ENCODE measurements at regions not wholly inside any gene's neighbourhood (a gene's known extent, or its start where the extent isn't known, plus 50 kb on each side); places are given as distances from the start of the nearest gene placed in this dataset.
"Not testable (repeated sequence)": the region's sequence is repeated elsewhere in the genome, so short reads cannot be mapped to it uniquely, and the experiment has no call there.

DNA sequence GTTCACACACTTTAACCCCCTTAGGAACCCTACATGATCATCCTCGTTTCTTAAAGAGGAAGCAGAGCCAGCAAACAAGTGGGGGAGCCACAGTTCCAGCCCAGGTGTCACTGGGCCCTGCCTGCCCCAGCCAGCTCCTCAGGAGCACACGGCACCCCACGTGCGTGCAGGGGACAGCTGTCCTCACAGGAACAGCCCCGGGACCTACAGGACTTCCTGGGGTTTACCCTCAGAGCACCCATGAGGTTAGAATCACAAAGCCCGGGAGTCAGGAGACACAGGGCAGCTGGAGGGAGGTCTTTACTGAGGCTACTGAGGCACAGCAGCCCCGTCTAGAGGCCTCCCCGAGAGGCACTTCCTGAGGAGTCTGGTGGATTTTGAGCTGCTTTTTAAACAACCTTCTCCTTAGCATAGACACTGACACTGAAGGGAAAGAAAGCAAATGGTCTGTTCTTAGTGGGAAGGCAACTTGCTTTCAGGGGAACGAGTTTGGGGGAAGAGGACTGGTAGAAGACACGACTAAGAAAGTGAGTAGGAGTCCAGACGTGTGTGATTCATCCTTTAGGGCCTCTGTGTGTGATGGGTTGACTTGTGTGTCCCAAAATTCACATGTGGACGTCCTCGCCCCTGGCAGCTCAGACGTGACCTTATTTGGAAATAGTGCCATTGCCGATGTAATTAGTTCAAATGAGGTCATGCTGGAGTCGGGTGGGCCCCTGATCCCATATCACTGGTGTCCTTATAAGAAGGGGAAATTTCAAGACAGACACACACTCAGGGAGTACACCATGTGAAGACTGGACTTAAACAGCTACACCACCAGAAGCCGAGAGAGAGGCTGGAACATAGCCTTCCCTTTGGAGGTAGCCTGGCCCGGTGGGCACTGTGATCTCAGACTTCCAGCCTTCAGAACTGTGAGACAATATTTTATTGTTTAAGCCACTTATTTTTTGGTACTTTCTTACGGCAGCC, 278.4 kb upstream of the PLGLB2 start:
- TF ChIP-seq, protein P1, sequence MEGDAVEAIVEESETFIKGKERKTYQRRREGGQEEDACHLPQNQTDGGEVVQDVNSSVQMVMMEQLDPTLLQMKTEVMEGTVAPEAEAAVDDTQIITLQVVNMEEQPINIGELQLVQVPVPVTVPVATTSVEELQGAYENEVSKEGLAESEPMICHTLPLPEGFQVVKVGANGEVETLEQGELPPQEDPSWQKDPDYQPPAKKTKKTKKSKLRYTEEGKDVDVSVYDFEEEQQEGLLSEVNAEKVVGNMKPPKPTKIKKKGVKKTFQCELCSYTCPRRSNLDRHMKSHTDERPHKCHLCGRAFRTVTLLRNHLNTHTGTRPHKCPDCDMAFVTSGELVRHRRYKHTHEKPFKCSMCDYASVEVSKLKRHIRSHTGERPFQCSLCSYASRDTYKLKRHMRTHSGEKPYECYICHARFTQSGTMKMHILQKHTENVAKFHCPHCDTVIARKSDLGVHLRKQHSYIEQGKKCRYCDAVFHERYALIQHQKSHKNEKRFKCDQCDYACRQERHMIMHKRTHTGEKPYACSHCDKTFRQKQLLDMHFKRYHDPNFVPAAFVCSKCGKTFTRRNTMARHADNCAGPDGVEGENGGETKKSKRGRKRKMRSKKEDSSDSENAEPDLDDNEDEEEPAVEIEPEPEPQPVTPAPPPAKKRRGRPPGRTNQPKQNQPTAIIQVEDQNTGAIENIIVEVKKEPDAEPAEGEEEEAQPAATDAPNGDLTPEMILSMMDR (IDR thresholded peaks at IDR 0.05): not testable (repeated sequence)
- TF ChIP-seq POLR2AphosphoS5, POLR2A, EP300 (IDR thresholded peaks at IDR 0.05): not testable (repeated sequence)
